K562 (cell line): ENCODE measurements at regions not wholly inside any gene's neighbourhood (a gene's known extent, or its start where the extent isn't known, plus 50 kb on each side); places are given as distances from the start of the nearest gene placed in this dataset.

Source experiments
- ATAC-seq: fragments of 200-7000 bp; cut with Tn5 transposase; 3 replicates; pipeline ENCODE4 v1.9.1; 2020; ENCODE audit warnings: moderate library complexity
- BruUV-seq: library from RNA; stranded (reverse); fragments of 400-500 nt; replicated peaks from 2 replicates; lab custom pipeline; 2021; lab: Mats Ljungman, UMichigan
- CTCF ChIA-PET: fragments of 300-600 bp; formaldehyde crosslinking; extraction: SDS; loops from one replicate; lab custom pipeline; 2021; ENCODE audit warnings: low intra/inter-chr PET ratio; lab: Yijun Ruan, JAX
- POLR2A ChIA-PET: fragments of 300-600, 350-650 bp; sonication (Branson Sonifier 250); formaldehyde crosslinking; extraction: SDS; loops from one replicate; lab custom pipeline; 2021; ENCODE audit warnings: antibody characterized with exemption, inconsistent platforms; lab: Yijun Ruan, JAX
- DNase-seq, 4 experiments: peaks; one replicate each; pipeline versions ENCODE4 v3.0.0 to v3.0.0-alpha.2; 2011 to 2018; ENCODE audit warnings: low spot score in 3 of 4, mixed read lengths in 3 of 4; ENCODE audit errors: extremely low read depth in 1 of 4
- FAIRE-seq: peaks from 2 replicates; lab custom pipeline; 2011; peaks lifted over from hg19 to GRCh38; lab: Jason Lieb, UNC
- H2AFZ ChIP-seq: 2 replicates; pipeline ENCODE4 v1.6.0; 2011; ENCODE audit warnings: low read depth, low read length, control low read depth, inconsistent platforms
- H3K27ac ChIP-seq: fragments of 200-600 bp; 3 replicates; pipeline ENCODE4 v1.8.0; 2011; ENCODE audit warnings: low read depth, mild to moderate bottlenecking, control low read depth, inconsistent platforms, low read length, moderate library complexity, mixed read lengths; ENCODE audit errors: extremely low read depth
- H3K27me3 ChIP-seq, 2 experiments: fragments of 300-600 bp in 1 of 2; 2 replicates in 1 of 2; 3 replicates in 1 of 2; pipeline versions ENCODE4 v1.6.0 to v1.8.0; 2011; ENCODE audit warnings: inconsistent platforms in 2 of 2, low read length in 2 of 2, mild to moderate bottlenecking in 1 of 2, mixed read lengths in 1 of 2, moderate library complexity in 1 of 2; ENCODE audit not compliant: control insufficient read depth in 2 of 2, insufficient read depth in 2 of 2
- H3K36me3 ChIP-seq: fragments of 300-600 bp; 3 replicates; pipeline ENCODE4 v1.8.0; 2011; ENCODE audit warnings: mild to moderate bottlenecking, low read length, inconsistent platforms; ENCODE audit not compliant: control insufficient read depth, insufficient read depth
- H3K4me1 ChIP-seq, 2 experiments: fragments of 200-600 bp in 1 of 2; replicated peaks in 1 of 2; 2 replicates in 1 of 2; 3 replicates in 1 of 2; pipeline versions ENCODE4 v1.5.1 to v1.8.0; 2011; ENCODE audit warnings: inconsistent platforms in 2 of 2, low read length in 2 of 2, mild to moderate bottlenecking in 1 of 2, mixed read lengths in 1 of 2, moderate library complexity in 1 of 2; ENCODE audit not compliant: control insufficient read depth in 2 of 2, insufficient read depth in 2 of 2
- H3K4me2 ChIP-seq: 2 replicates; pipeline ENCODE4 v1.6.1; 2011; ENCODE audit warnings: low read length, control low read depth, inconsistent platforms, mixed read lengths; ENCODE audit not compliant: insufficient read depth
- H3K4me3 ChIP-seq: fragments of 200-600 bp; sonication (generic), shearing (Covaris generic); 2 replicates; pipeline ENCODE4 v1.5.1; 2016; ENCODE audit warnings: control low read depth, inconsistent platforms
- H3K79me2 ChIP-seq: fragments of 200-600 bp; 3 replicates; pipeline ENCODE4 v1.8.0; 2011; ENCODE audit warnings: low read length, inconsistent platforms; ENCODE audit not compliant: control insufficient read depth, insufficient read depth
- H3K9ac ChIP-seq, 2 experiments: 2 replicates each; pipeline versions ENCODE4 v1.6.0 to v1.6.1; 2011; ENCODE audit warnings: low read depth in 2 of 2, low read length in 2 of 2, control low read depth in 1 of 2, inconsistent platforms in 1 of 2, mild to moderate bottlenecking in 1 of 2, mixed read lengths in 1 of 2; ENCODE audit not compliant: insufficient read depth in 1 of 2
- H3K9me1 ChIP-seq: one replicate; pipeline ENCODE4 v1.6.0; 2011; ENCODE audit warnings: inconsistent platforms, mild to moderate bottlenecking, low read length, moderate library complexity; ENCODE audit not compliant: control insufficient read depth, insufficient read depth
- H3K9me3 ChIP-seq: replicated peaks from 2 replicates; pipeline ENCODE4 v1.5.1; 2011; ENCODE audit warnings: low read depth, low read length, inconsistent platforms; ENCODE audit not compliant: control insufficient read depth, insufficient read depth
- H4K20me1 ChIP-seq: replicated peaks from 2 replicates; pipeline ENCODE4 v1.6.1; 2011; ENCODE audit warnings: low read length, inconsistent platforms, mixed read lengths; ENCODE audit not compliant: control insufficient read depth, insufficient read depth
- ARID4B ChIP-seq: sonication (generic); formaldehyde crosslinking; IDR thresholded peaks from 2 replicates; pipeline ENCODE4 v1.8.0; 2022; ENCODE audit warnings: mild to moderate bottlenecking, missing genetic modification reagents
- BHLHE40 ChIP-seq: IDR thresholded peaks from 2 replicates; pipeline ENCODE4 v1.6.1; 2011; ENCODE audit warnings: low read length, improper control_type of control experiment
- CBX2 ChIP-seq: fragments of 200-600 bp; sonication (generic); IDR thresholded peaks from one replicate; pipeline ENCODE4 v1.6.1; 2012; ENCODE audit warnings: mild to moderate bottlenecking, low read length, inconsistent platforms; ENCODE audit not compliant: insufficient read depth, poor library complexity, severe bottlenecking
- EP400 ChIP-seq: fragments of 450-650 bp; IDR thresholded peaks from 2 replicates; pipeline ENCODE4 v1.6.1; 2017; ENCODE audit warnings: antibody characterized with exemption, mild to moderate bottlenecking, moderate library complexity
- FOS ChIP-seq: IDR thresholded peaks from 3 replicates; pipeline ENCODE4 v1.6.1; 2011; ENCODE audit not compliant: insufficient read length; ENCODE audit errors: extremely low read depth
- NCOA6 ChIP-seq: fragments of 450-650 bp; IDR thresholded peaks from 2 replicates; pipeline ENCODE4 v1.6.1; 2017; ENCODE audit warnings: mild to moderate bottlenecking
- NCOR1 ChIP-seq: fragments of 450-650 bp; IDR thresholded peaks from 2 replicates; pipeline ENCODE4 v1.6.1; 2016; ENCODE audit warnings: mild to moderate bottlenecking, moderate library complexity
- RBM14 ChIP-seq: fragments of 200-400 bp; formaldehyde crosslinking; IDR thresholded peaks from 2 replicates; pipeline ENCODE4 v1.6.1; 2018; ENCODE audit warnings: low read depth, mild to moderate bottlenecking, low read length, moderate library complexity, borderline replicate concordance; ENCODE audit not compliant: insufficient read depth
- SPI1 ChIP-seq: IDR thresholded peaks from 2 replicates; pipeline ENCODE4 v1.6.1; 2011; ENCODE audit warnings: low read depth, low read length, control low read depth, borderline replicate concordance
- TEAD4 ChIP-seq, 2 experiments: sonication (generic) in 1 of 2; formaldehyde crosslinking in 1 of 2; IDR thresholded peaks; 2 replicates each; pipeline versions ENCODE4 v1.6.1 to v1.8.0; 2012 to 2022; ENCODE audit warnings: borderline replicate concordance in 1 of 2, inconsistent platforms in 1 of 2, low read length in 1 of 2, mild to moderate bottlenecking in 1 of 2, missing genetic modification reagents in 1 of 2
- YY1 ChIP-seq, 3 experiments: IDR thresholded peaks; 2 replicates each; pipeline ENCODE4 v1.6.1; 2011; ENCODE audit warnings: low read length in 2 of 3, mild to moderate bottlenecking in 2 of 3, moderate library complexity in 2 of 3, borderline replicate concordance in 1 of 3, control low read depth in 1 of 3, low read depth in 1 of 3; ENCODE audit not compliant: insufficient read depth in 3 of 3, insufficient replicate concordance in 2 of 3, control insufficient read depth in 1 of 3, insufficient read length in 1 of 3; ENCODE audit errors: extremely low read depth in 1 of 3
- ZFP1 ChIP-seq: fragments of 450-650 bp; formaldehyde crosslinking; IDR thresholded peaks from 2 replicates; pipeline ENCODE4 v1.4.0; 2020; ENCODE audit warnings: mild to moderate bottlenecking, mixed read lengths
- ZNF511 ChIP-seq: sonication (generic); formaldehyde crosslinking; IDR thresholded peaks from 2 replicates; pipeline ENCODE4 v1.8.0; 2022; ENCODE audit warnings: mild to moderate bottlenecking, missing genetic modification reagents
- in situ Hi-C: fragments of 300-500 bp; cut with MboI; formaldehyde crosslinking; loops from 4 replicates; pipeline ENCODE4 v1.15.0; 2018; ENCODE audit warnings: inconsistent platforms, mixed read lengths
- intact Hi-C: fragments of 100-400 bp; cut with micrococcal nuclease; formaldehyde crosslinking; loops from 2 replicates; pipeline ENCODE4 v1.14.2; 2022

GRCh38 chr10:83283151-83283550 is 856.2 kb upstream of the GHITM start:
- POLR2A ChIA-PET: no interaction called here
- Histone ChIP-seq H3K4me1 (no peaks in the 10 kb centered on the region), H3K79me2 (no peaks in the 10 kb centered on the region), H3K27ac (no peak overlapping the region), H3K36me3 (no peaks in the 10 kb centered on the region), H4K20me1 (no peaks in the 10 kb centered on the region), H3K4me3 (no peak overlapping the region), H3K9me1 (no peaks in the 10 kb centered on the region), H3K9ac (no peak overlapping the region), H2AFZ (no peak overlapping the region), H3K9me3 (no peaks in the 10 kb centered on the region; the same call in 1 of the 2 replicates), H3K4me2 (no peak overlapping the region), H3K27me3 (no peaks in the 10 kb centered on the region)
- DNase-seq (no peak), FAIRE-seq (no peak), ATAC-seq (no peak)
- CTCF ChIA-PET: no interaction called here
- intact Hi-C loops (no loop called here), in situ Hi-C loops (no loop called here)
- BruUV-seq: no TSS peak
- TF ChIP-seq CBX2: no peak
- no peak for TF ChIP-seq ARID4B (CRISPR knock-in tag)
- TF ChIP-seq NCOA6: no peak
- TF ChIP-seq YY1 (IDR thresholded peaks at IDR 0.05; ENCODE audit: borderline replicate concordance in 1 of 3, control insufficient read depth in 1 of 3, extremely low read depth in 1 of 3, insufficient read depth in 3 of 3, insufficient read length in 1 of 3, insufficient replicate concordance in 2 of 3, low read depth in 1 of 3, low read length in 2 of 3): no peak
- TF ChIP-seq BHLHE40: no peak
- TF ChIP-seq EP400: no peak
- TF ChIP-seq ZFP1 (CRISPR knock-in tag): no peak
- TF ChIP-seq FOS: no peak
- TF ChIP-seq RBM14: no peak
- TF ChIP-seq ZNF511: no peak
- no peak for TF ChIP-seq SPI1
- TF ChIP-seq NCOR1: no peak
- TF ChIP-seq TEAD4 (IDR thresholded peaks at IDR 0.05; ENCODE audit: low read length): no peak
- TF ChIP-seq TEAD4 (CRISPR knock-in tag; IDR thresholded peaks at IDR 0.05; ENCODE audit: borderline replicate concordance): no peak
- TF ChIP-seq, all 486 proteins: peak for 0
